ENCODE measurements at regions not wholly inside any gene's neighbourhood (a gene's known extent, or its start where the extent isn't known, plus 50 kb on each side); places are given as distances from the start of the nearest gene placed in this dataset.

DNA sequence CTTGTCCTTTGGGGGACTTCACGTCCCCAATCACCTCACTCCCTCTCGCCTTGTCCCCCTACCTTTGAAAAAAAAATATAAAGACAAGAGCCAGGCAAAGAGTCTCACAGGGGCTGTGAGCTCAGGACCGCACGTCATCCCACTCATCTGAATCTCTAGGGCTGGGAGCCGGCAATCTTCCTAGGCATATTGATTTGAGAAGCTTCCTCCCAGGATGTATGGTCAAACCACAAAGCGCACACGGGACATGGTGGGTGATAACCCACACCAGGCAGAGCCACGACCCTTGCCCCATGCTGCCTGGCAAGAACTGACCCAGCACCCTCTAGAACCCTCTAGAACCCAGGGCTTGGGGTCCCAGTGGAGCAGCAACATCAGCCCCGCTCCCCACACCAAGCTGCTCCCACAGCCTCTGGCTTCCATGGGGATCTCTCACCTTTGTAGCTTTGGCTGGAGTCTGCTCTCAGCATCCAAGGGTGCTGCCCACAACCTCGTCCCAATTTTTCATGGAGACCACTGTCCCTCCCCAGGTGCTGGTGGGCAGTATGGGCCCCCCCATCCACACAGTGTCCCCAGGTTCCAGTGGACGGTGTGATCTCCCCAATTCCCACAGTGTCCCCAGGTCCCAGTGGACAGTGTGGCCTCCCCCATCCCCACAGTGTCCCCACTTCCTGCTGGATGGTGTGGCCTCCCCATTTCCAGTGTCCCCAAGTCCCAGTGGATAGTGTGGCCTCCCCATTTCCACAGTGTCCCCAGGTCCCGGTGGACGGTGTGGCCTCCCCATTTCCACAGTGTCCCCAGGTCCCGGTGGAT lies 85.2 kb upstream of the FGF3 start:
- no peaks in the 10 kb centered on the region for H3K9me3 ChIP-seq
- no peaks in the 10 kb centered on the region for H3K4me1 ChIP-seq (ENCODE audit: insufficient read depth)
- no peak for DNase-seq
- intact Hi-C loops (cut with DNase I), result no loop called here
- 72 to 74% (median 73%) methylated on average over 14 of the region's 14 CpGs for WGBS, 3 donors
- H3K27me3 ChIP-seq, result no peaks in the 10 kb centered on the region
- TF ChIP-seq POLR2A (IDR thresholded peaks at IDR 0.05) (no peak), CTCF (IDR thresholded peaks at IDR 0.05) (no peak), EP300 (IDR thresholded peaks at IDR 0.05) (no peak)
- H3K4me3 ChIP-seq, result no peak overlapping the region
- H3K27ac ChIP-seq, result no peak overlapping the region
- no peaks in the 10 kb centered on the region for H3K36me3 ChIP-seq

DNA sequence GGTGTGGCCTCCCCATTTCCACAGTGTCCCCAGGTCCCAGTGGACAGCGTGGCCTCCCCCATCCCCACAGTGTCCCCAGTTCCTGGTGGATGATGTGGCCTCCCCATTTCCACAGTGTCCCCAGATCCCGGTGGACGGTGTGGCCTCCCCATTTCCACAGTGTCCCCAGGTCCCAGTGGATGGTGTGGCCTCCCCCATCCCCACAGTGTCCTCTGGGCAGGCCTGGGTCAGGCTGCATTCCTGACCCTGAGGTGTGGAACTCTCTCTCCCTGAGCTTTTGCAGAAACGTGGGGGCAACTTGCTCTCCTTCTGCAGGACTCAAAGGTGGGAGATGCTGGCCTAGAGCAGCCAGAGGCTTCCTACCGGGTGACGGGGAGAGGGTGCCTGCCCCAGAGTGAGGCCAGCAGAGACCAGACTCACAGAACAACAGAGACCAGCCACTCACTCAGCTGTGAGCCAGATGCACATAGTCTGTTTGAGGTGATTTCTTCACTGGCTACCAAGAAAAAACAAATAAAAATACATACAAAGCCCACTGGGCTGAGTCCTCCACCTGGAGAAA lies 85.8 kb upstream of the FGF3 start:
- Histone ChIP-seq H3K36me3 (no peaks in the 10 kb centered on the region), H3K4me1 (ENCODE audit: insufficient read depth) (no peaks in the 10 kb centered on the region), H3K9me3 (no peaks in the 10 kb centered on the region), H3K4me3 (no peak overlapping the region), H3K27me3 (no peaks in the 10 kb centered on the region), H3K27ac (no peak overlapping the region)
- TF ChIP-seq EP300 (IDR thresholded peaks at IDR 0.05) (no peak), POLR2A (IDR thresholded peaks at IDR 0.05) (no peak), CTCF (IDR thresholded peaks at IDR 0.05) (no peak)
- intact Hi-C loops (cut with DNase I), result loop anchor here in 1 of 4 donors (5.0 kb wide), 1 partner anchor 282 kb away; no protein-coding TSS in a partner anchor
- WGBS, 3 donors, result 78% methylated on average over 6 of the region's 6 CpGs
- no peak for DNase-seq

DNA sequence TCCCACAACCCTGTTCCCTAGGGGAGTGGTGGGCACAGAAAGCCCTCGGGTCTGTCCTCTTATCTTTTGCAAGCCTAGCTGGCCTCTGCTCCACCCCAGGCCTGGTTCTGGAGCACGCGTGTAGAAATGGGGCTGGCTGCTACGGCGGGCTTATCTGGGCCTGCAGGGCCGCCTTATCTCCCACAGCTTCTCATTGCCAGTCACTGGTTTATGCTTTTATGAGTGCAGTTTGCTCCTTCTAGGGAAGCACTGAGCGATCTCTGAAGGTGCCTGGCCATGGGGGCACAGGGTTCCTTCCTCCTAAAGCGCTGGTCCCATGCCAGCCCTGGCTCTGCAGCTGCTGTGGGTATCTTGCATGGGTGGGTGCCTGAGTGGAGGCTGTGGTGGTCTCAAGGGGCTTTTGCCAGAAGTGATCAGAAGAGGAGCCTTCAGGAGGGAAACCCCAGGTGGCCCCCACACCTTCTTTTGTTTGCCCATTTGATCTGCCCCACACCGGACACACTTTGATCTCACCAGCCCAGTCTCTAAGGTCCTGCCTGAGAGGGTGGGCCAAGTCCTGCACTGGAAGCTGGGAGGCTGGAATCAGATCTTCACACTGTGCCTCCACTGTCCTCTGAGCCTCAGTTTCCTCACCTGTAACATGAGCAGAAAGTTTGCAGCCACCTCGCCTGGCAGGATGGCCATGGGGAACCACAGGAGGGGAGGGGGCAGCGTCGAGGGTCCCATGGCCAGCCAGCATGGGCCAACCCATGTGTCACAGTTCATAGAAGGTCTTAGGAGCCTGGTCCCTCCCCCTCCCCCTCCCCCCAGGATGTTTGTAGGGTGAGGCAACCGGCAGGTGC lies 86.6 kb upstream of the FGF3 start:
- intact Hi-C loops (cut with DNase I), result loop anchor here in 1 of 4 donors (5.0 kb wide), 1 partner anchor 281 kb away; no protein-coding TSS in a partner anchor
- TF ChIP-seq CTCF (IDR thresholded peaks at IDR 0.05), result no peak
- no peaks in the 10 kb centered on the region for H3K4me1 ChIP-seq (ENCODE audit: insufficient read depth)
- H3K4me3 ChIP-seq, result no peak overlapping the region
- H3K36me3 ChIP-seq, result no peaks in the 10 kb centered on the region
- H3K27me3 ChIP-seq, result no peaks in the 10 kb centered on the region
- H3K9me3 ChIP-seq, result no peaks in the 10 kb centered on the region
- no peak overlapping the region for H3K27ac ChIP-seq
- 58 to 75% (median 65%) methylated on average over 13 of the region's 13 CpGs for WGBS, 3 donors
- no peak for DNase-seq

DNA sequence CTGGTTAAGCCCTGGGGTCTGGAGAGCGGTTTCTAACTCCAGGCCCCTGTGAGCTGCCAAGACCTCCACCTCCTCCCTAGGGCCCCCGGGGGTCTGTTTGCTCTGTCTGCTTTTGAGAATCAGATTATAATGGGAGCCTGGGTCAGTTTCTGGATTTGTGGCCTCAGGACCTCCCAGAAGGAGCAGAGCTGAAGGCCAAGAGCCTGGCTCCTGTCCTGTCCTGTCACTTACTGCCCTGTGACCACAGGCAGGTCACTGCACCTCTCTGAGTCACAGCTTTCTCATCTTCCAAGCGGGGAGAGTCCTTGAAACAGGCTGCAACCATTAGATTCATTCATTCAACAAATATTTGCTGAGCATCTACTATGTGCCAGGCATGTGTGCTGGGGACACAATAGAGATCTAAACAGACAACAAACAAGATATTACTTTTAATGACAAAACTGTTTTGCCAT lies 87.3 kb upstream of the FGF3 start:
- Histone ChIP-seq H3K9me3 (no peaks in the 10 kb centered on the region), H3K36me3 (no peaks in the 10 kb centered on the region), H3K27ac (no peak overlapping the region), H3K27me3 (no peaks in the 10 kb centered on the region), H3K4me1 (ENCODE audit: insufficient read depth) (no peaks in the 10 kb centered on the region), H3K4me3 (no peak overlapping the region)
- TF ChIP-seq POLR2A (IDR thresholded peaks at IDR 0.05) (no peak), CTCF (IDR thresholded peaks at IDR 0.05) (no peak), EP300 (IDR thresholded peaks at IDR 0.05) (no peak)
- no peak for DNase-seq
- WGBS, 3 donors, result 55 to 73% (median 67%) methylated on average over 3 of the region's 3 CpGs
- intact Hi-C loops (cut with DNase I), result loop anchor here in 1 of 4 donors (5.0 kb wide), 1 partner anchor 281 kb away; no protein-coding TSS in a partner anchor

All from ovary (tissue), 7 donors.